Embryonic facial prominence (tissue), 1 donor: ENCODE measurements at regions not wholly inside any gene's neighbourhood (a gene's known extent, or its start where the extent isn't known, plus 50 kb on each side); places are given as distances from the start of the nearest gene placed in this dataset.
"Not testable (repeated sequence)": the region's sequence is repeated elsewhere in the genome, so short reads cannot be mapped to it uniquely, and the experiment has no call there.

Source experiments
- DNase-seq: peaks from one replicate; pipeline ENCODE4 v3.0.0-alpha.2; 2016; ENCODE audit errors: extremely low spot score

DNA sequence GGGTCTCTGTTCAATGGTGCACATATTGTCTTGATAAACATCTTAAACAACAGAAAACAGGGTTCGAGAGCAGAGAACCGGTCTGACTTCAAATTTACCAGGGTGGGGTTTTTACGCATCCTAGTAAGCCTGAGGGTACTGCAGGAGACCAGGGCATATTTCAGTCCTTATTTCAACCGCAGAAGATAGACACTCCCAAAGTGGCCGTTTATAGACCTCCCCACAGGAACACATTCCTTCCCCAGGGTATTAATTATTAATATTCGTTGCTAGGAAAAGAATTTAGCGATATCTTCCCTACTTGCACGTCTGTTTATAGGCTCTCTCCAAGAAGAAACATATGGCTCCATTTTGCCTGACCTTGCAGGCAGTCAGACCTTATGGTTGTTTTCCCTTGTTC, 1063.2 kb downstream of the DNAJB9 start:
- not testable (repeated sequence) for DNase-seq

DNA sequence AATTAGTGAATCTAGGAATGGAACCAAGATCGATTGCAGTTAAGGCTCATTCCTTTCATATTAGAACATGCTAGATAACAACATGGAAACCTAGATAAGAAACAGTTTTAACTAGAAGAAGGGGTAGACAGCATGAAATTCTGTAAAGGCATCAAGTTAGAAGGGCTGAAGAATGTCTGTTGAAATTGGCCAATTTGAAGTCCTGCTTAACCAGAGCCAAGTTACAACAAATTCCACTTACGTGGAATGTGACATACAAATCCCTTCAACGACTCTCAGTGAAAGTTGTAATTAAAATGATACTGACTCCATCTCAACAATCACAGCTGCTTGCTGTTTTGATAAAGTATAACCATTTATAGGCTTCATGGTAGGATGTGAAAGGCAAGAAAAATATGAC, 1065.7 kb downstream of the DNAJB9 start:
- no peak for DNase-seq

DNA sequence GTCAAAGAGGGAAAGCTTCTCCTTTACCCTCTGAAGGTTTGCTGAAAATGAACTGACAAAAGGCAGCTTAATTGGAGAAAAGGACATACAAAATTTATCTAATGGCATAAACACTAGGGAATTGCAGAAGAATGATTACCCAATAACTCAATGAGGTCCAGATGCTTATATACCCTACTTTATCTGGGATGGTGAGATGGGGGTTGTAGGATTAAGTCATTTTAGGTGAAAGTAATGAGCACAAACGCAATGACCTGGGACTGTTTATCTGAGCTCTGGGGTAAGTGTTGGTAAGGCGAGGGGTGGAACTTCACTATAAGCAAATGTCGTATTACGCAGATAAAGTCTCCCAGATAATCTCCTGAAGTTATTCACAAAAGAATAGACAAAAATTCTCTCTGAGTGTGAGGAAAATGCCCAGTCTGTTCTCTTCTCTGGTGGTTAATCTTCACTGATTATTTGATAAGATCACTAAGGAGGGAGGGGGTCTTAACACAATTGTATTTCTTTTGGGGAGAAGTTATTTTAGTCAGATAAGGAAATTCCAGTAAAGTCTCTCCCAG, 1067.8 kb downstream of the DNAJB9 start:
- no peak for DNase-seq

- DNase-seq = no peak
Measured at GRCh38 chr7:109638321-109638720, 1068.6 kb downstream of the DNAJB9 start.

- no peak for DNase-seq
Measured at GRCh38 chr7:109639561-109639960, 1069.9 kb downstream of the DNAJB9 start.

- no peak for DNase-seq
Measured at GRCh38 chr7:109641445-109641844, 1071.8 kb downstream of the DNAJB9 start.

DNA sequence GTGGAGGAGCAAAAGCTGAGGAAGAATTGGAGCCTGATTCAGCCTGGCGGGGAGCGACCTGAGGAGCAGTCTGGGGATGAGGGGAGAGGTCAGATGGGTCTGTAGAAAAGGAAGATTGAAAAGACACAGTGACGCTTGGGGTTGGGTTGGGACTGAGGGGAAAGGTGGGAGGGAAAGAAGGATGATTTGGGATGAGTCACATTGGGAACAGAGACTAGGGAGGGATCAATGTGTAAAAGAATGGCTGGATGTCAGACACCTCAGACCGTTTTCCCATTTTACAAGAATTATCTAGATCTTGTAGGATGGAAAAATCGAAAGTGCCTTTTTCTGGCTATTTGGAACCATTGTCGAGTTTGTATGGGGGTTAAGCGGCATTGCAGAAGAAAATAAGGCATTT, 1076.5 kb downstream of the DNAJB9 start:
- DNase-seq = no peak

GRCh38 chr7:109646594-109646993, 1076.9 kb downstream of the DNAJB9 start:
- not testable (repeated sequence) for DNase-seq

DNA sequence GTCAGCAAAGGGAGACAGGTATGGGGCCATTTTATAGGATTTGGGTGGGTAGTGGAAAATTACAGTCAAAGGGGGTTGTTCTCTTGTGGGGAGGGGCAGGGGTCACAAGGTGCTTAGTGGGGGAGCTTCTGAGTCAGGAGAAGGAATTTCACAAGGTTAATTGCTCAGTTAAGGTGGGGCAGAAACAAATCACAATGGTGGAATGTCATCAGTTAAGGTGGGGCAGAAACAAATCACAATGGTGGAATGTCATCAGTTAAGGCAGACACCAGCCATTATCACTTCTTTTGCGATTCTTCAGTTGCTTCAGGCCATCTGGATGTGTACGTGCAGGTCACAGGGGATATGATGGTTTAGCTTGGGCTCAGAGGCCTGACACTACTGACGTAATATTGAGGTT, 1077.6 kb downstream of the DNAJB9 start:
- not testable (repeated sequence) for DNase-seq

DNA sequence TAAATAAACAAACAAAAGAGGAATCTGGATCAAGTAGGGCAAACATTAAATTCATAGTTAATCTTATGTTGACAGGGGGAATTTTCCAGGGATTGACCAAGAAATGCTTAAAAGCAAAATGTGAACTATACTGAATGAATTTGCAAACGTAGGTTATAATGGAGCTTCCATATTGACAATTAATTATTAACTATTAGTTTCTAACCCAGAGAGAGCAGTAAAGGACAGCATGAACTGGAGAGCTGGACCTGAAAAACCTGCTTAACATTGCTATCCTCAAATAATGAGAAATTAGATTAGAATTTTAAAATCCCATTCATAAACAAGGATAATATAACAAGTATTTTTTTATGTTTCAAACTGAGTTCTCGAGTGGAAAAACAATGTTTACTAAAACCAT, 1089.6 kb downstream of the DNAJB9 start:
- no peak for DNase-seq

- DNase-seq = no peak
Measured at GRCh38 chr7:109660401-109660800, 1090.7 kb downstream of the DNAJB9 start.

- DNase-seq = no peak
Measured at GRCh38 chr7:109663806-109664205, 1094.1 kb downstream of the DNAJB9 start.

DNA sequence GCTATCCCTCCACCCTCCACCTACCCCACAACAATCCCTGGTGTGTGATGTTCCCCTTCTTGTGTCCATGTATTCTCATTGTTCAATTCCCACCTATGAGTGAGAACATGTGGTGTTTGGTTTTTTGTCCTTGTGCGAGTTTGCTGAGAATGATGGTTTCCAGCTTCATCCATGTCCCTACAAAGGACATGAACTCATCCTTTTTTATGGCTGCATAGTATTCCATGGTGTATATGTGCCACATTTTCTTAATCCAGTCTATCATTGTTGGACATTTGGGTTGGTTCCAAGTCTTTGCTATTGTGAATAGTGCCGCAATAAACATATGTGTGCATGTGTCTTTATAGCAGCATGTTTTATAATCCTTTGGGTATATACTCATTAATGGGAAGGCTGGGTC, 1117.6 kb downstream of the DNAJB9 start:
- DNase-seq = not testable (repeated sequence)

DNA sequence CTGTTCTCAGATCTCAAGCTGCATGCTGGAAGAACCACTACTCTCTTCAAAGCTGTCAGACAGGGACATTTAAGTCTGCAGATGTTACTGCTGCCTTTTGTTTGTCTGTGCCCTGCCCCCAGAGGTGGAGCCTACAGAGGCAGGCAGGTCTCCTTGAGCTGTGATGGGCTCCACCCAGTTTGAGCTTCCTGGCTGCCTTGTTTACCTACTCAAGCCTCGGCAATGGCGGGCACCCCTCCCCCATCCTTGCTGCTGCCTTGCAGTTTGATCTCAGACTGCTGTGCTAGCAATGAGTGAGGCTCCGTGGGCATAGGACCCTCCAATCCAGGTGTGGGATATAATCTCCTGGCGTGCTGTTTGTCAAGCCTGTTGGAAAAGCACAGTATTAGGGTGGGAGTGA, 1122.9 kb downstream of the DNAJB9 start:
- not testable (repeated sequence) for DNase-seq

DNA sequence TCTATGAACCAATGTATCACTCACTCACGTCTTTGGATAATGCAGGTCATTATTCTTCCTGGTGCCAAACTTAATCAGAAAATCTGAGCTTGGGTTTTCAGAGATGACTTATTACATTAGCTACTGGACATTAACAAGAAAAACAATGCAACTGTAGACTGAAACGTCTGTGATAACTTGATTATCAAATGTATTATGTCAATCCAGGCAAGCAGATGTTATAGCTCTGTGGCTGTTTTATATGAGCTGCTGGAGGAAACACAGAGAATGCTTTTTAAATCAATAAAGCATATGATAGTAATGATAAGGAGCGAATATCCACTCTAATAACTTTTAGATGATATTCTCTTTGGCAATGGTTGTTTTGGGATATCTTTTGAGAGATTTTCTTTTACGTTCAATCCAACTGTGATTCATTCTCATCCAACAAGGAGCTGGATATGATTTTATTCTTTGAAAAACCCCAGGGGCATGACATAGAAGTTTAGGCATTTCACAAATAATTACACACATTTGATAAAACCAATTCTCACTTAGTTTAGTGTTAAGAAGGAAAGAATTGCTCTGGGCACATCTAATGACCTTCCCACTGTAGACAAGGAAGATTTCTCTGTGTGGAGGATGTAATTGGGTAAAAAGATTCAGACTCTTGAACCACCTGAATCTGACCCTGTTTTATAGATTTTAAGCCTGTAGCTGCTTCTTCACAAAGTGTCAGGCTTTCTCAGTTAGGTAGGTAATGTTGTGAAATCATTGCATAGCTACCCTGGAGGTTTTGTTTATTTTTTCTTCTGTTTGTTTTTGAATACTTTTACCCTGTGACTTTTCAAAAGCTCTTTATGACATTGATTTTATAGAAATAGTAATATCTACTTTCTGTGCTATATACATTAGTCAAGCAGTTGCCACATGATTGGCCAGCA, 1124.7 kb downstream of the DNAJB9 start:
- no peak for DNase-seq

GRCh38 chr7:109695419-109695818, 1125.7 kb downstream of the DNAJB9 start:
- DNase-seq = no peak

DNA sequence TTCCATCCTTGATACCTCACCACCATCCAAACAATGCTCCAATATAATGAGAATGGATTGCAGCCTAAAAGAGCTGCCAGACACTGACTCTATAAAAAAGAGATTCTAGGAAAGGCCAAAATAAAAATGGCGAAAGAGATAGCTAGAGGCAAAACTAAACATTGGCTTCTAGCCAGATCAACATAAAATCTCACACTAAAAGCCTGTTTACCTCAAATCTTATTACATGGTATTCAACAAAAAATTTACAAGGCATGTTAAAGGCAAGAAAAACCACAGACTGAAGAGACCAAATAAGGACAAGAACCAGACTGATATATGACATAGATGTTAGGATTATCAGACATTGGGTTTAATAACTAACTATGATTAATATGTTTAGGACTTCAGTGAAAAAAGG, 1127.0 kb downstream of the DNAJB9 start:
- no peak for DNase-seq

DNA sequence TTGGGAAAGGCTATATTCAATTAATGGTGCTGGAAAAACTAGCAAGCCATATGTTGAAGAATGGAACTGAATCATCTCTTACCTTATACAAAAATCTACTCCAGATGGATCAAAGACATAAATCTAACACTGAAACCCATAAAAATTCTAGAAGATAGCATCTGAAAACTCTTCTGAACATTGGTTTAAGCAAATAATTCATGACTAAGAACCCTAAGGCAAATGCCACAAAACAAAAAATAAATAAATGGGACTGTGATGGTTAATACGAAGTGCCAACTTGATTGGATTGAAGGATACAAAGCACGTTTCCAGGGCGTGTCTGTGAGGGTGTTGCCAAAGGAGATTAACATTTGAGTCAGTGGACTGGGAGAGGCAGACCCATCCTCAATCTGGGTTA, 1130.0 kb downstream of the DNAJB9 start:
- no peak for DNase-seq

GRCh38 chr7:109713366-109713765, 1143.7 kb downstream of the DNAJB9 start:
- no peak for DNase-seq

DNA sequence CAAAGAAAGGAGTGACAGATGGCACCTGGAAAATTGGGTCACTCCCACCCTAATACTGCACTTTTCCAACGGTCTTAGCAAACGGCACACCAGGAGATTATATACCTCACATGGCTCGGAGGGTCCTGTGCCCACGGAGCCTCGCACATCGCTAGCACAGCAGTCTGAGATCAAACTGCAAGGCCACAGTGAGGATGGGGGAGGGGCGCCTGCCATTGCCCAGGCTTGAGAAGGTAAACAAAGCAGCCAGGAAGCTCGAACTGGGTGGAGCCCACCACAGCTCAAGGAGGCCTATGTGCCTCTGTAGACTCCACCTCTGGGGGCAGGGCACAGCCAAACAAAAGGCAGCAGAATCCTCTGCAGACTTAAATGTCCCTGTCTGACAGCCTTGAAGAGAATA, 1149.7 kb downstream of the DNAJB9 start:
- DNase-seq = not testable (repeated sequence)

DNA sequence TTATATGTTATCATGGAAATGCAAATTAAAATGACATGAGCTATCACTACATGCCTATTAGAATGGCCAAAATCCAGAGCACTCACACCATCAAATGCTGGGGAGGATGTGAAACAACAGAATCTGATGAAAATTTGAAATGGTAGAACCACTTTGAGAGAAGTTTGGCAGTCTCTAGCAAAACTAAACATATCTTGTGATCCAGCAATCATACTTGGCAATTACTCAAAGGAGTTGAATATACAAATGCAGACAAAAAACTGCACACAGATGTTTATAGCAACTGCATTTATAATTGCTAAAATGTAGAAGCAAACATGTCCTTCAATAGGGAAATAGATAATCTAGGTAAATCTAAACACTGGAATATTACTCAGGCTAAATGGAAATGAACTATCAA, 1164.9 kb downstream of the DNAJB9 start:
- DNase-seq = no peak

GRCh38 chr7:109735881-109736280, 1166.2 kb downstream of the DNAJB9 start:
- no peak for DNase-seq

- DNase-seq = no peak
Measured at GRCh38 chr7:109745677-109746410, 1176.2 kb downstream of the DNAJB9 start.
